ENCODE measurements at regions not wholly inside any gene's neighbourhood (a gene's known extent, or its start where the extent isn't known, plus 50 kb on each side); places are given as distances from the start of the nearest gene placed in this dataset.

DNA sequence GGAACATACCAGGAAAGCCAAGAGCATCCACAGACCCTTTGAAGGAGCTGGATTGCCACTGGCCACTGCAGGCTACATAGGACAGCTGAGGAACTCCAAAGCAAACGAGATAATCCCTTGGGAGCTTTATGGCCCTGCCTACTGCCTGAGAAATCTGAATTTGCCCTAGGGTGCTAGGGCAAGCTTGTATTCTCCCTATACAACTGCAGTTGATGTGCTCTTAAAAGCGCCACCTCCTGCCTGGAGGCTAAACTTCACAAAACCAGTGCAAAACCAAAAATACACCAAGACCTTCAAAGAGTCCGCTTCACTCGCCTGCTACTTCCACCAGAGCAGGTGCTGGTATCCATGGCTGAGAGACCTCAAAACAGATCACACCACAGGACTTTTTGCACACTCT lies 99.6 kb upstream of the KRR1 start:
- Histone ChIP-seq H3K9me3 (no peaks in the 10 kb centered on the region), H3K4me1 (ENCODE audit: low read depth) (no peaks in the 10 kb centered on the region), H3K4me3 (no peak overlapping the region), H3K36me3 (ENCODE audit: low read depth) (no peaks in the 10 kb centered on the region)
- intact Hi-C loops (cut with DNase I, micrococcal nuclease): no loop called here
- TF ChIP-seq CTCF (IDR thresholded peaks at IDR 0.05): no peak
- no peak for DNase-seq
- no peak for ATAC-seq

GRCh38 chr12:75606956-75607355 lies 95.5 kb upstream of the KRR1 start:
- no peak overlapping the region for H3K4me3 ChIP-seq
- no peaks in the 10 kb centered on the region for H3K36me3 ChIP-seq (ENCODE audit: low read depth)
- no peak for TF ChIP-seq CTCF (IDR thresholded peaks at IDR 0.05)
- H3K4me1 ChIP-seq (ENCODE audit: low read depth): no peaks in the 10 kb centered on the region
- intact Hi-C loops (cut with DNase I, micrococcal nuclease): no loop called here
- ATAC-seq (no peak), DNase-seq (no peak)
- no peaks in the 10 kb centered on the region for H3K9me3 ChIP-seq

DNA sequence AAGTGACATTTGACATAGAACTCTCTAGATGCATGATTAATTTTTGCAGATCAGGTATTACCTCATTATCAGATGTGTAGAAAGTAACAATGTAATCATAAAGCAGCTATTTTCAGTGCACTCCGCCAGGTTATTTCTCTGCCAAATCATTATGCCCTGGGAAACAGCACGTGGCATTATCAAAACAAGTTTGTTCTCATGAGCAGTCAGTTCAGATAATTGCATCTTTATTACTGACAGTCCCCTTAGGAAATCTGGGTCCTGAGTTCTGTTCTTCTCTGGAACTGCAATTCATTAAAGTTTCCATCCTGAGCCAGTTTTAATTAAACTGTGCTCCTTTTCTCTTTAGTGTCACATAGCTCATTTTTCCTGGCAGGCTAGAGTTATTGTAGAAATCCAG lies 94.7 kb upstream of the KRR1 start:
- Histone ChIP-seq H3K9me3 (no peaks in the 10 kb centered on the region), H3K4me1 (ENCODE audit: low read depth) (no peaks in the 10 kb centered on the region), H3K4me3 (no peak overlapping the region), H3K36me3 (ENCODE audit: low read depth) (no peaks in the 10 kb centered on the region)
- DNase-seq: no peak
- no peak for TF ChIP-seq CTCF (IDR thresholded peaks at IDR 0.05)
- intact Hi-C loops (cut with DNase I, micrococcal nuclease): no loop called here
- no peak for ATAC-seq

DNA sequence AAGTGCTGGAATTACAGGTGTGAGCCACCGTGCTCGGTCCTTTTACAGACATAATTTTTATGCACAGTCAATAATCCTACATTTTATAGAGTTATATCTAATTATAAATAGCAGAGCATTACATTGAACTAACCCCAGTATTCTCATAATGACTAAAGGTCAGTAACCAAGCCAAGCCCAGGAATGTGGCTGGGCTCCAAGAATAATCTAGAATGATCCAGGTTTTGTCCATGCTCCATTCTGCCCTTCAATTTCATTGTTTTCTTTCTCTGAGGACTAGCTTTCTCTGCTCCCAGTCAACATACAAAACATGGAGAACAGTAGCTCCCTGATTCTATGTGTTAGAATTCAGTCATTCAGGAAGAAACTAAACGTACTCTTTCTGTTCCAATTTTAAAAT lies 92.1 kb upstream of the KRR1 start:
- no peak for TF ChIP-seq CTCF (IDR thresholded peaks at IDR 0.05)
- Histone ChIP-seq H3K4me3 (no peak overlapping the region), H3K9me3 (no peaks in the 10 kb centered on the region), H3K4me1 (ENCODE audit: low read depth) (no peaks in the 10 kb centered on the region), H3K36me3 (ENCODE audit: low read depth) (no peaks in the 10 kb centered on the region)
- no peak for DNase-seq
- intact Hi-C loops (cut with DNase I, micrococcal nuclease): no loop called here
- ATAC-seq: no peak

DNA sequence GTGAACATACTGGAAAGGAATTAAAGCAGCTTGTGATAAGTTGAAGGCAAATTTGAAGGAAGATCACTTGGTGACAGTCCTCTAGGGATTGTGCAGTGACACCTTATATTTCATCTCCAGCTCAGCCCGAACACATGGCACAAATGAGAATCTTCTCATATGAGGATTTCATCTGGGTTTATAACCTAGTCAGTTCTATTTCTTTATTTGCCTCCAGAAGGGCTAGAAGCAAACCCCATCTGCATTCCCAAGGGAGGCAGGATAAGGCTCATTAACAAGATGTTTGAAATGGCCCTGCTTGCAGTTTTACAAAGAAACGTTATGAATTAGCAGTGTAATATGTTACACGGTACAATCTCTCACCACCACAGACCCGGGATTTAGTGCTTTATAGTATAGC lies 90.7 kb upstream of the KRR1 start:
- no peaks in the 10 kb centered on the region for H3K9me3 ChIP-seq
- ATAC-seq (no peak), DNase-seq (no peak)
- H3K4me3 ChIP-seq: no peak overlapping the region
- intact Hi-C loops (cut with DNase I, micrococcal nuclease): no loop called here
- TF ChIP-seq CTCF (IDR thresholded peaks at IDR 0.05): no peak
- no peaks in the 10 kb centered on the region for H3K4me1 ChIP-seq (ENCODE audit: low read depth)
- H3K36me3 ChIP-seq (ENCODE audit: low read depth): no peaks in the 10 kb centered on the region

DNA sequence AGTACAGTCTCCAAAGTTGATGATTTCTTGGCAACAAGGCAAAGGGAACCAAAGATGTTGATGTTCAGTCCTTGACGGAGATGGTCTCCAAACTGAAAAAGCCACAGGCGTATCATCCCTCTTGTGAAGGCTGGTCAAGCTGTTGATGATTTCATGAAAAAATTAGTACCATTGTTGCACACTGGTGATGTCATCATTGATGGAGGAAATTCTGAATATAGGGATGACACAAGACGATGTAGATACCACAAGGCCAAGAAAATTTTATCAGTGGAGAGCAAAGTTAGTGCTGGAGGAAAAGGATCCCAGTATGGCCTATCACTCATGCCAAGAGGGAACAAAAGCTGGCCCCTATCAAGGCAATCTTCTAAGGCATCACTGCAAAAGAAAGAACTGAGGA lies 88.7 kb upstream of the KRR1 start:
- DNase-seq (no peak), ATAC-seq (no peak)
- H3K9me3 ChIP-seq: no peaks in the 10 kb centered on the region
- H3K36me3 ChIP-seq (ENCODE audit: low read depth): no peaks in the 10 kb centered on the region
- no peak overlapping the region for H3K4me3 ChIP-seq
- no peaks in the 10 kb centered on the region for H3K4me1 ChIP-seq (ENCODE audit: low read depth)
- no peak for TF ChIP-seq CTCF (IDR thresholded peaks at IDR 0.05)
- intact Hi-C loops (cut with DNase I, micrococcal nuclease): no loop called here

Measured in mucosa of descending colon (tissue), 3 donors.